ENCODE measurements at regions not wholly inside any gene's neighbourhood (a gene's known extent, or its start where the extent isn't known, plus 50 kb on each side); places are given as distances from the start of the nearest gene placed in this dataset.
"Not testable (repeated sequence)": the region's sequence is repeated elsewhere in the genome, so short reads cannot be mapped to it uniquely, and the experiment has no call there.

- not testable (repeated sequence) for TF ChIP-seq POLR2A, CTCF (IDR thresholded peaks at IDR 0.05)
Observed at GRCh38 chrX:115987464-115987863, 183.1 kb upstream of the AGTR2 start.
